Heart right ventricle (tissue), 16 donors: ENCODE measurements at regions not wholly inside any gene's neighbourhood (a gene's known extent, or its start where the extent isn't known, plus 50 kb on each side); places are given as distances from the start of the nearest gene placed in this dataset.

Experiments used
- ATAC-seq, 8 donors: fragments of 200-7000 bp; cut with Tn5 transposase; one replicate each; pipeline ENCODE4 v1.9.1; 2020; ENCODE audit warnings: mild to moderate bottlenecking in 8 of 8, moderate library complexity in 8 of 8, moderate number of reproducible peaks in 1 of 8
- DNase-seq, 2 donors: peaks; one replicate each; pipeline ENCODE4 v3.0.0-alpha.2; 2020
- H3K27ac ChIP-seq, 10 donors: fragments of 200-600 bp; sonication (generic) in 2 of 10; one replicate each; pipeline versions ENCODE4 v1.5.0 to v1.8.0; 2020 to 2022; ENCODE audit warnings: mild to moderate bottlenecking in 3 of 10
- H3K27me3 ChIP-seq, 7 donors: fragments of 200-600 bp; one replicate each; pipeline ENCODE4 v1.8.0; 2021 to 2022; ENCODE audit warnings: mild to moderate bottlenecking in 2 of 7
- H3K36me3 ChIP-seq, 9 donors: fragments of 200-600 bp; sonication (generic) in 1 of 9; one replicate each; pipeline versions ENCODE4 v1.5.0 to v1.8.0; 2020 to 2022; ENCODE audit warnings: mild to moderate bottlenecking in 2 of 9
- H3K4me1 ChIP-seq, 9 donors: fragments of 200-600 bp; sonication (generic) in 1 of 9; one replicate each; pipeline versions ENCODE4 v1.5.0 to v1.8.0; 2020 to 2022; ENCODE audit warnings: mild to moderate bottlenecking in 4 of 9
- H3K4me3 ChIP-seq, 10 donors: fragments of 200-600 bp; sonication (generic) in 2 of 10; one replicate each; pipeline versions ENCODE4 v1.5.0 to v1.8.0; 2020 to 2022; ENCODE audit warnings: mild to moderate bottlenecking in 7 of 10, moderate library complexity in 2 of 10
- H3K9me3 ChIP-seq, 11 donors: fragments of 200-600 bp in 10 of 11; sonication (generic) in 2 of 11; one replicate each; pipeline versions ENCODE4 v1.5.0 to v1.8.0; 2013 to 2022; ENCODE audit warnings: mild to moderate bottlenecking in 2 of 11, control low read depth in 1 of 11, moderate library complexity in 1 of 11
- WGBS, 2 donors: extraction: QIAGEN DNeasy Blood & Tissue Kit; methylation state at CpG; one replicate each; pipeline ENCODE4 v1.1.7; 2013; ENCODE audit warnings: inconsistent platforms in 1 of 2; 5-methylcytosine and 5-hydroxymethylcytosine counted together
- intact Hi-C, 10 donors: fragments of 100-400 bp; cut with DNase I; formaldehyde crosslinking; loops; one replicate each; pipeline versions ENCODE4 v1.11.1 to v1.14.2; 2022
- TF ChIP-seq, protein P1 (sequence below), 9 donors: fragments of 200-600 bp; sonication (generic) in 2 of 9; IDR thresholded peaks; one replicate each; pipeline versions ENCODE4 v1.5.0 to v1.8.0; 2021 to 2022; ENCODE audit warnings: antibody characterized with exemption in 9 of 9, mild to moderate bottlenecking in 5 of 9, moderate library complexity in 1 of 9
- donor health status: Arrhythmogenic right ventricular cardiomyopathy.
- donor health status: ischemic (EF 13 %, LVEDD 7.1; RV severe dilation, severe dysfunction).
- donor health status: healthy with polysubstance abuse.
- donor health status: DM: no; HTN: yes; CAD: no.
- donor health status: DM: no; HTN: no; CAD: no.
- donor health status: ischemic (EF 25% LVEDD 6.9; RV normal size, moderate dysfunction).
- donor health status: ischemic (EF 25% LVEDD 5.7; RV mildly dilated, moderate dysfunction).
- donor health status: healthy.
- donor health status: DM: yes; HTN: yes; CAD: no.
- donor health status: Ischemic cardiomyopathy.
- donor health status: ischemic (EF 35%, LVEDD 5.7; RV mildly dilated, moderate dysfunction).
- donor health status: nonischemic (EF 11% LVEDD 7.7; RV severe dilation, severe dysfunction).
- donor health status: DM: yes; HTN: yes; CAD: no.
- donor health status: PGD.
- donor health status: ischemic (EF 29% LVEDD 5.4; RV normal size, mild dysfunction).
- donor health status: nonischemic (EF 23%, LVEDD 6.1; RV moderate dilation, normal function).

DNA sequence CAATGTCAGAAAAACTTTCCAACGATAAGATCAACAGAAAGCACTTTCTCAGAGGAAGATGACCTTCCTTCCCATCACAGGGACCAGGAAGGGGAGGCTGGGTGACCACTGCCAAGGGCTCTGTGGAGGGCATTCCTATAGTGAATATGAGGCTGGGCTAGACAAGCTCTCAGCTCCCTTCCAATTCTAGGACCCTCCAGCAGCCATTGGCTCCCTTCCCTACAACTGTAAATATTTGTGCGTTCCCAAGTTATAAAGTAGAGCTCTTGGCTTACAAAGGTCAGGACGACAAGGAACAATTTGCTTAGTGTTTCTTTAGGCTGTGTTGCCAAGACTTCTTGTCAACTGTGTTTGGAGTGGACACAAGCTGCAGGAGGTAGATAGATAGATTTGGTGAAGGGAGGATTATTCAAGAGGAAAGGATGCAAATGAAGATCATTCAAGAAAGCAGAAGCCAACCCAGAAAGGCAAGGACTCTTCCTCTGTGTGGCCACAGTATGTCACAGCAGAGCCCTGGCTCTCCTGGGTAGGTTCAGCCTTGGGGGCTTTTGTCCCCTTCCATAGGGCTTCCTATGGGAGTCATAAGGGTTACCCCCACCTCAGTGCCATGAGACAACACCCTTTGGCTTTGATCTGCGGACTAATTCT, 223.6 kb upstream of the TLE3 start:
- H3K27ac ChIP-seq = peak overlapping the region in 1 of 10 donors; percentile 71
- H3K4me1 ChIP-seq = peaks cover 0 to 52% (median 32%) of the 10 kb centered on the region in 9 donors
- H3K4me3 ChIP-seq = no peak overlapping the region
- TF ChIP-seq, protein P1, sequence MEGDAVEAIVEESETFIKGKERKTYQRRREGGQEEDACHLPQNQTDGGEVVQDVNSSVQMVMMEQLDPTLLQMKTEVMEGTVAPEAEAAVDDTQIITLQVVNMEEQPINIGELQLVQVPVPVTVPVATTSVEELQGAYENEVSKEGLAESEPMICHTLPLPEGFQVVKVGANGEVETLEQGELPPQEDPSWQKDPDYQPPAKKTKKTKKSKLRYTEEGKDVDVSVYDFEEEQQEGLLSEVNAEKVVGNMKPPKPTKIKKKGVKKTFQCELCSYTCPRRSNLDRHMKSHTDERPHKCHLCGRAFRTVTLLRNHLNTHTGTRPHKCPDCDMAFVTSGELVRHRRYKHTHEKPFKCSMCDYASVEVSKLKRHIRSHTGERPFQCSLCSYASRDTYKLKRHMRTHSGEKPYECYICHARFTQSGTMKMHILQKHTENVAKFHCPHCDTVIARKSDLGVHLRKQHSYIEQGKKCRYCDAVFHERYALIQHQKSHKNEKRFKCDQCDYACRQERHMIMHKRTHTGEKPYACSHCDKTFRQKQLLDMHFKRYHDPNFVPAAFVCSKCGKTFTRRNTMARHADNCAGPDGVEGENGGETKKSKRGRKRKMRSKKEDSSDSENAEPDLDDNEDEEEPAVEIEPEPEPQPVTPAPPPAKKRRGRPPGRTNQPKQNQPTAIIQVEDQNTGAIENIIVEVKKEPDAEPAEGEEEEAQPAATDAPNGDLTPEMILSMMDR (IDR thresholded peaks at IDR 0.05) = no peak
- H3K36me3 ChIP-seq = no peaks in the 10 kb centered on the region
- no peak for DNase-seq
- ATAC-seq = peak in 2 of 8 donors; percentile 35 to 37
- peaks cover 0 to 17% (median 7%) of the 10 kb centered on the region in 7 donors for H3K27me3 ChIP-seq
- H3K9me3 ChIP-seq = no peaks in the 10 kb centered on the region
- intact Hi-C loops = no loop called here
- WGBS, 2 donors = 40 to 48% methylated on average over 4 of the region's 4 CpGs

DNA sequence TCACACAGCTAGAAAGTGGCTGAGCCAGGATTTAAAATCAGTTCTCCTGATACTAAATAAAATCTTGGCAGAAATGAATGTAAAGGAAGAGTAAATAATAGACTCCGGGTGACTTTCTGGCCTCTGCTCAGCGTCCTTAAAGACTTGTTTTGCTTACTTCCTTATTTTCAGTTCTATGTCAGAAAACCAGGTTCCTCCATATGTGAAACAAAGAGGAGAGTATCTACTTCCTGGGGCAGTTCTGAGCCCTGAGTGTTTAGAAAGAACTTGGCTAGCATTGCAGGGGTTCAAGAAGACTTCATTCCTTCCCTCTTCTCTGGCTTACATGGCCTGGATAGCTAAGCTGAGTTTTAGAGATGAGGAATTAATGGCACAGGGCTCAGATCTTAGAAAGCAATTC, 222.8 kb upstream of the TLE3 start:
- 48 to 53% methylated on average over 2 of the region's 2 CpGs for WGBS, 2 donors

DNA sequence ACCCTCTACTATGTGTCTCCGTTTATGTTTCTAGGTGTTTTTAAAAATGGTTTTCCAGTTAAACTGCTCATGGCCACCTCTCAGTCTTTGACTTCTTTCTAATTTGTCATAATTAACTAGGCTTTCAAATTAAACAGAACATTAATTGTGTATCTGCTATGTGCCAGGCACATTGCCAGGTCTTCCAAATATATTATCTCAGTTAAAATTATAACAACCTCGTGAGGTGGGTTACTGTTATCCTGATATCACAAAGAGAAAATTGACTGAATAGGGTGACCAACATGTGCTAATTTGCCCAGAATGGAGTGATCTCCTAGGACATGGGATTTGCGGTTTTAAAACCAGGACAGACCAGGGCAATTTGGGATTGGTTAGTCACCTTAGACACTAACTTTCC, 222.4 kb upstream of the TLE3 start:
- H3K27ac ChIP-seq = peak overlapping the region in 1 of 10 donors; percentile 71
- no peak for DNase-seq

More for the DNA sequence above, 222.8 kb upstream of the TLE3 start:
- Histone ChIP-seq H3K4me1 (peaks cover 0 to 52% (median 32%) of the 10 kb centered on the region in 9 donors), H3K4me3 (no peak overlapping the region), H3K9me3 (no peaks in the 10 kb centered on the region), H3K27me3 (peaks cover 0 to 20% (median 13%) of the 10 kb centered on the region in 7 donors), H3K27ac (peak overlapping the region in 1 of 10 donors; percentile 71), H3K36me3 (no peaks in the 10 kb centered on the region)
- no peak for DNase-seq
- no peak for ATAC-seq
- intact Hi-C loops = no loop called here
- TF ChIP-seq, protein P1 (IDR thresholded peaks at IDR 0.05) = no peak

GRCh38 chr15:70319466-70319865, 221.7 kb upstream of the TLE3 start:
- WGBS, 2 donors = 91 to 97% methylated on average over 4 of the region's 4 CpGs
- H3K36me3 ChIP-seq = no peaks in the 10 kb centered on the region
- no peak for DNase-seq
- peaks cover 0 to 52% (median 31%) of the 10 kb centered on the region in 9 donors for H3K4me1 ChIP-seq
- no peaks in the 10 kb centered on the region for H3K9me3 ChIP-seq
- TF ChIP-seq, protein P1 (IDR thresholded peaks at IDR 0.05) = no peak
- peaks cover 0 to 20% (median 17%) of the 10 kb centered on the region in 7 donors for H3K27me3 ChIP-seq
- no peak for ATAC-seq
- intact Hi-C loops = no loop called here
- H3K4me3 ChIP-seq = no peak overlapping the region
- H3K27ac ChIP-seq = no peak overlapping the region

More for the DNA sequence above, 222.4 kb upstream of the TLE3 start:
- no peak for ATAC-seq
- H3K36me3 ChIP-seq = no peaks in the 10 kb centered on the region
- TF ChIP-seq, protein P1 (IDR thresholded peaks at IDR 0.05) = no peak
- H3K27me3 ChIP-seq = peaks cover 0 to 20% (median 13%) of the 10 kb centered on the region in 7 donors
- H3K4me3 ChIP-seq = no peak overlapping the region
- intact Hi-C loops = no loop called here
- no peaks in the 10 kb centered on the region for H3K9me3 ChIP-seq
- WGBS, 2 donors = 93 to 94% methylated on average over 3 of the region's 3 CpGs
- H3K4me1 ChIP-seq = peaks cover 0 to 52% (median 32%) of the 10 kb centered on the region in 9 donors
